ENCODE measurements at regions not wholly inside any gene's neighbourhood (a gene's known extent, or its start where the extent isn't known, plus 50 kb on each side); places are given as distances from the start of the nearest gene placed in this dataset. TPM values are rescaled to one million over a fixed set of nuclear protein-coding genes. Genes with fewer than 3 reads are reported as not detected.

Small RNAs in the stretch of these regions (small RNA-seq; reads per million reads assigned to genes)
- gene AC078918.1 (ENCODE audit: low replicate concordance) (not detected), gene MIR4445 (ENCODE audit: low replicate concordance) (not detected), gene RF00019 (ENCODE audit: low replicate concordance) (not detected), gene RNU6ATAC15P (ENCODE audit: low replicate concordance) (not detected)

Measured in skin of body (tissue), 1 donor.